H1 (cell line): ENCODE measurements at regions not wholly inside any gene's neighbourhood (a gene's known extent, or its start where the extent isn't known, plus 50 kb on each side); places are given as distances from the start of the nearest gene placed in this dataset.

ENCODE experiments used
- POLR2A ChIP-seq, 2 experiments: IDR thresholded peaks; 1 replicate in 1 of 2; 2 replicates in 1 of 2; pipeline ENCODE4 v1.6.1; 2011; ENCODE audit warnings: low read depth in 2 of 2, low read length in 2 of 2, mild to moderate bottlenecking in 2 of 2; ENCODE audit errors: control extremely low read depth in 1 of 2
- SP1 ChIP-seq: IDR thresholded peaks from 2 replicates; pipeline ENCODE4 v1.6.1; 2011; ENCODE audit warnings: low read depth, low read length
- TAF1 ChIP-seq: IDR thresholded peaks from 2 replicates; pipeline ENCODE4 v1.6.1; 2011; ENCODE audit warnings: mild to moderate bottlenecking, low read depth, low read length
- TF ChIP-seq, protein P1 (sequence below), 3 experiments: IDR thresholded peaks; 1 replicate in 2 of 3; 2 replicates in 1 of 3; pipeline versions ENCODE4 v1.5.1 to v1.6.1; 2011; ENCODE audit warnings: low read length in 3 of 3, mild to moderate bottlenecking in 3 of 3, inconsistent platforms in 2 of 3, low read depth in 1 of 3, moderate library complexity in 1 of 3; ENCODE audit not compliant: insufficient read depth in 1 of 3; ENCODE audit errors: control extremely low read depth in 1 of 3

DNA sequence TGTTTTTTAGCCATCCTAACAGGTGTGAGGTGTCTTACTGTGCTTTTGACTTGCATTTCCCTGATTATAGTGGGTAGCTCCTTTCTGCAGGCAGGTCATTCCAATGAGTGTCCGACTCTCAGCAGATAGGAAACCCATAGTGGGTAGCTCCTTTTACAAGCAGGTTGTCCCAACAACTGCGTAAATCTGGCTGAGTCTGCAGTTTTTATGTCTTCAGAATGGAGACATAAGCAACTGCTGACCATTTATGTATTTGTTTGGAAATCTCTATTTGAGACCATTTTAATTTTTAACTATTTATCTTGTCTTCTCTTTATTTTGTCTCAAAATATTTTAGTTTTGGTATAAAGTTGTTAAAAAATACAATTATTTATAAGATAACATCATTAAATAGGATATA, 839.4 kb downstream of the SLITRK6 start:
- TF ChIP-seq, protein P1, sequence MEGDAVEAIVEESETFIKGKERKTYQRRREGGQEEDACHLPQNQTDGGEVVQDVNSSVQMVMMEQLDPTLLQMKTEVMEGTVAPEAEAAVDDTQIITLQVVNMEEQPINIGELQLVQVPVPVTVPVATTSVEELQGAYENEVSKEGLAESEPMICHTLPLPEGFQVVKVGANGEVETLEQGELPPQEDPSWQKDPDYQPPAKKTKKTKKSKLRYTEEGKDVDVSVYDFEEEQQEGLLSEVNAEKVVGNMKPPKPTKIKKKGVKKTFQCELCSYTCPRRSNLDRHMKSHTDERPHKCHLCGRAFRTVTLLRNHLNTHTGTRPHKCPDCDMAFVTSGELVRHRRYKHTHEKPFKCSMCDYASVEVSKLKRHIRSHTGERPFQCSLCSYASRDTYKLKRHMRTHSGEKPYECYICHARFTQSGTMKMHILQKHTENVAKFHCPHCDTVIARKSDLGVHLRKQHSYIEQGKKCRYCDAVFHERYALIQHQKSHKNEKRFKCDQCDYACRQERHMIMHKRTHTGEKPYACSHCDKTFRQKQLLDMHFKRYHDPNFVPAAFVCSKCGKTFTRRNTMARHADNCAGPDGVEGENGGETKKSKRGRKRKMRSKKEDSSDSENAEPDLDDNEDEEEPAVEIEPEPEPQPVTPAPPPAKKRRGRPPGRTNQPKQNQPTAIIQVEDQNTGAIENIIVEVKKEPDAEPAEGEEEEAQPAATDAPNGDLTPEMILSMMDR (IDR thresholded peaks at IDR 0.05; ENCODE audit: control extremely low read depth in 1 of 3, insufficient read depth in 1 of 3, low read depth in 1 of 3, low read length in 3 of 3), result no peak
- TF ChIP-seq SP1, result no peak
- TF ChIP-seq TAF1, result no peak
- TF ChIP-seq POLR2A (IDR thresholded peaks at IDR 0.05; ENCODE audit: control extremely low read depth in 1 of 2, low read depth in 2 of 2, low read length in 2 of 2), result no peak
